Mucosa of gallbladder (tissue), 1 donor: ENCODE measurements at regions not wholly inside any gene's neighbourhood (a gene's known extent, or its start where the extent isn't known, plus 50 kb on each side); places are given as distances from the start of the nearest gene placed in this dataset.
"Not testable (repeated sequence)": the region's sequence is repeated elsewhere in the genome, so short reads cannot be mapped to it uniquely, and the experiment has no call there.

ENCODE experiments used
- DNase-seq: peaks from one replicate; pipeline ENCODE4 v3.0.0-alpha.2; 2020; ENCODE audit warnings: low spot score
- donor health status: DM: no; HTN: no; CAD: no.

GRCh38 chr2:122326471-122326870 is 571.0 kb downstream of the TSN start:
- no peak for DNase-seq

DNA sequence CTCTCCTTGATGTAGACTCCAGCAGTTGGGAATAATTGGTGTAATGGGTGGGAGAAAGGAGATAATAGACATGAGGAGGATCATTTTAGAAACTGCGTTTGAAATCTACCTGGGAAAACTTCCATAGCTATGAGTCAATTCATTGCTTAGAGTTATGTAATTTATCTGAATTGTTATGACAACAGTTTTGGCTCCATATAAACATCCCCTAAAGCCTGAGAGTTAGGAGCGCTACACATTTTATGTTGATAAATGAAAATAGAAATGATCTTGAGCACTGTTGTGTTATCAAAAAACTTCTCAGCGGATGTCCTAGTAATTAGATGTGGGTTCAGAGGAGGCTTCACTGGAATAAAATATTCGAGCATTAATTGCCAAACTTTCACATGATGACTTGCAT is 573.4 kb downstream of the TSN start:
- DNase-seq: no peak

- DNase-seq: no peak
These were observed 573.8 kb downstream of the TSN start for GRCh38 chr2:122329278-122329677.

- no peak for DNase-seq
These were observed 578.5 kb downstream of the TSN start for GRCh38 chr2:122333932-122334331.

DNA sequence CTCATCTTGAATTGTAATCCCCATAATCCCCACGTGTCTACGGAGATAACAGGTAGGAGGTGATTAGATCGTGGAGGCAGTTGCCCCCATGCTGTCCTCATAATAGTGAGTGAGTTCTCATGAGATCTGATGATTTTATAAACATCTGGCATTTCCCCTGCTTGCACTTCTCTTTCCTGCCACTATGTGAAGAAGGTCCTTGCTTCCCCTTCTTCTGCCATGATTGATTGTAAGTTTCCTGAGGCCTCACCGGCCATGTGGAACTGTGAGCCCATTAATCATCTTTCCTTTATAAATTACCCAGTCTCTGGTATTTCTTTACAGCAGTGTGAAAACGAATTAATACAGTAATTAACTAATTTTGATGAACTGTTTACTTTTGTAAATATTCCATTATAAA is 582.5 kb downstream of the TSN start:
- DNase-seq: no peak

DNA sequence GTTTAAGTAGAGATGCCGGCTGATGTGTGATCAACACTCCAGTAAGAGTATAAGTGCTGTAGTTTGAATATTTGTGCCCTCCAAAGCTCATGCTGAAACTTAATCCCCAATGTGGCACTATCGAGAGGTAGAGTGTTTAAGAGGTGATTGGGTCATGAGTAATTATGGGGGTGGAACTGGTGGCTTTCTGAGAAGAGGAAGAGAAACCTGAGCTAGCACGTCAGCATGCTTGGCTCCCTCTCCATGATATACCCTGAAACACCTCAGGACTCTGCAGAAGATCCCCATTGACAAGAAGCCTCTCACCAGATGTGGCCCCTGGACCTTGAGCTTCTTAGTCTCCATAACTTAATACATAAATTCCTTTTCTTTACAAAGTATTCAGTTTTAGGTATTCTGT is 584.8 kb downstream of the TSN start:
- no peak for DNase-seq

GRCh38 chr2:122341007-122341406 is 585.6 kb downstream of the TSN start:
- no peak for DNase-seq

GRCh38 chr2:122352151-122352550 is 596.7 kb downstream of the TSN start:
- DNase-seq: not testable (repeated sequence)

- no peak for DNase-seq
These were observed 602.5 kb downstream of the TSN start for GRCh38 chr2:122357998-122358397.

DNA sequence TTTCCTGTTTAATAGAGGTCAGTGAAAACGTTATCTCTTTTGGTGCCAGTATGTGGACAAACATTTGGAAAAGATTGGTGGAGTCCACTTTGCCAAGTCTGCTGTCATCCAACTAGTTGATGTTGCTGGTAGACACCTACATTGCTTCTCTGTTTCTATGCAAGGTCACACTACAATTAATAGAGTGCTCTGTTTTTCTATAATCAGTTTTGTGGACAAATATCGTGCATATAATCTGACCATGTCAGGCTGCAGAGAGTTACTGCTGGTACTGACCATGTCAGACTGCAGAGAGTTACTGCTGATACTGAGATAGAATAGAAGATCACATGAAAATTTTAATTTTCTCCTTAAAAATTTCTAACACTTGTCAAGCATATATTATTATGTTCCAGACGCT is 603.3 kb downstream of the TSN start:
- no peak for DNase-seq

DNA sequence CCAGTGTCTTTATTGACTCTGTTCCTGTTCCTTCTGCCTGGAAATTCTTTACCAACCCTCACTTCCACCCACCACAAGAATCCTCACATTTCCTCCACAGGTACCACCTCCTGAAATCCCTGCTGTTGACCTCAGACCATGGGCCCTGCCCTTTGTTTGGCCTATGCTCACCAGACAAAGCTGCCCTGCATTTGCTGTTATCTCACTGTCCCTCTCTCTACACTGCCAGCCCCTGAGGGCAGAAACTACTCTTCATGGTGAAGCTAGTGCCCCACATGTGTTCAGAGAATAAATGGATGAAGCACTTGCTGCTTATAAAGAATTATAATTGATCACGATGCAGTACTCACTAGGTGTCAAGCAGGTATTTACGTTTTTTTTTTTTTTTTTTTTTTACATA is 608.4 kb downstream of the TSN start:
- DNase-seq: no peak

GRCh38 chr2:122366427-122366826 is 611.0 kb downstream of the TSN start:
- DNase-seq: no peak

DNA sequence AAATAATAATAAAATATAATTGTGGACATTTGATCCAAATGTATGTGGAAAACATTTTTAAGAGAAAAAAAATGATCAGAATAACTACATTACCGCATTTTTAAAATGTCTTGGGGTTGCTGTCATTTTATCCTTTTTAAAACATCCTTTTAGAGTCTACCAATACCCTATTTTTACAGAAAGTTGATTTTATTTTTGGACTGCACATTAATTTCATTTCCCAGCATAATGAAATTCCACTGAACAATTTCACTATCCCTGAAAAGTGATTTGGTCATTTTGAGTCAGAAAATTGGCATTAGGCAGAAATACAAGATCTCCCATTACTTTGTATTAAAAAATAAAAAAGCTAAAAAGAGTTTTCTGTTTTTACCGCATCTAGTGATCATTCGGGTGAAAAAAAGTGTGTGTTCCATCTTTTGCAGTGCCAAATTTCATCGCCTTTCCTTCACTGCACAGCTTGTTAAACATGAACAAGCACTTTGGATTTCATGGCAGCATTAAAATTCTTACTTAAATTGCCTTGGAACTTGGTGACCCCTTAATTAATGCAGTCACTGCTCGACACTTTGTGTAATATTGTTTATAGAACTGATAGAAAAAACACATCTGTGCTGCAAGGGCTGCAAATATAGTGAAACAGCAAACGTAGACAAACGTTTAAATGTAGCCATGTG is 611.7 kb downstream of the TSN start:
- no peak for DNase-seq

- DNase-seq: no peak
These were observed 612.2 kb downstream of the TSN start for GRCh38 chr2:122367646-122368010.

DNA sequence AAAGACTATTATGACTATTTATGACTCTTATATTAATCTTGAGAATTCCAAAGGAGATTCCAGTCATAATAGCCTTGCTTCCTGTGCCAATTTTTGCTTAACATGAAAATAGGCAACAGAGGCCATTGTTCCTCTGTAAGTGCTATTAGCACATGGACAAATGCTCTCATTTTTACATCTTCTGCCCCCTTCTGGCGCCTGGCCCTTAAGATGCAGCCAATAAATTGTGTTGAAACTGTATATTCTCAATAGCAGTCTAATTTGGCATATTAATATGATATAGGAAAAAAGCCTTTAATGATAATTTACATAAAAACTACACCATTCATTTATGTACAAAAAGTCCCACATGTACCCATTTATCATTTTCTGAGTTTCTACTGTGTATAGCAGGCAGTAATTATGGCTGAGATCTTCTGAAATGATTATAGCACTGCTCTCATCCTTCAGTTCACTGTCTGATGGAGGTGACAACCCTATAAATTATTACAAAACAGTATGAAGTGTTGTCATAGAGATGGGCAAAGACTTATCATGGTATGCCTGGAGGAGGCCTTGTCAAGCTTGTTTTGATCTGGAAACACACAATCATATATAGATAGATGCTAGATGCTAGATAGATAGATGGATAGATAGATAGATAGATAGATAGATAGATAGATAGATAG is 613.3 kb downstream of the TSN start:
- DNase-seq: no peak

- DNase-seq: no peak
These were observed 623.1 kb downstream of the TSN start for GRCh38 chr2:122378521-122378920.

DNA sequence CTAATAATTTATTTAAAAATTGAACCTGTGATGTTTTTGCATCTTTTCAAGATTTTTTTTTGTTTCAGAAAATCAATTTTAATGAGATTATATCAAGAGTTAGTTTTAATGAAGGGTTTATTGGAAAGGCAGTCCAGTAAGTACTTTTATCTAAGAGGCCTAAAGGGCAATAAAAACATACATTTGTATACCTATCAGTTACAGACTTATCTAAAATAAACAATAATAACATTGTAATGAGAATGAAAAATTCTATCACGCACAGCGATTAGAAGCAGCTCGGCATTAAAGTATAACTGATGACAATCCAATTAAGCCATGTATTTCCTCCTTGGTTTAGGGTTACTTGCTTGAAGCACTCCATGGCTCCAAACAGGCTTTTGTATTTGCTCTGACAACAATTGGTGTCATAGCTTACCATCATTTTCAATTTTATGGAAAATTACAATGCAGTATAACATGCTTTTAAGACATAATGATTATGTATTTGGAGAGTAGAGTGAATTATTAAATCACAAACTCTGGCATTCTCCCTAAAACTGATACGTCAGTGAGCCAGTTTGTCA is 629.4 kb downstream of the TSN start:
- DNase-seq: no peak

GRCh38 chr2:122388208-122388607 is 632.8 kb downstream of the TSN start:
- no peak for DNase-seq

- DNase-seq: no peak
These were observed 634.2 kb downstream of the TSN start for GRCh38 chr2:122389694-122390093.

DNA sequence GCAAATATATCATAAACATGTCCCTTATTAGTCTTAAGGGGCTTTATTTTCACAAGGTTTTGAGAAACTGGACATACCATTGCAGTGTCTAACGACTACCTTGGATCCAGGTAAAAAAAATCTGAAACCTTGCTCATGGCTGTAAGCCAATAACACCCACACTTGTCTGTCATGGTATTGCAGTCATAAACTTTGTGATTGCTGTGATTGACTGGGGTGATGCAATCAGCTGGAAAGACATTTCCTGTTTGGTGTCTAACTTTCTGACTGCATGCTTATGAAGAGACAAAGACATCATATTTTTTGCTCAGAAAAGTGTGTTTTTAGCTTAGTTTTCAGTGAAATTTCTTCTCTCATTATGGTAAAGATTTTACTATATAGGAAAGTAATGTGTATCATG is 635.0 kb downstream of the TSN start:
- no peak for DNase-seq

GRCh38 chr2:122391726-122392125 is 636.3 kb downstream of the TSN start:
- no peak for DNase-seq

GRCh38 chr2:122395687-122396086 is 640.2 kb downstream of the TSN start:
- no peak for DNase-seq

GRCh38 chr2:122411231-122411630 is 655.8 kb downstream of the TSN start:
- no peak for DNase-seq

DNA sequence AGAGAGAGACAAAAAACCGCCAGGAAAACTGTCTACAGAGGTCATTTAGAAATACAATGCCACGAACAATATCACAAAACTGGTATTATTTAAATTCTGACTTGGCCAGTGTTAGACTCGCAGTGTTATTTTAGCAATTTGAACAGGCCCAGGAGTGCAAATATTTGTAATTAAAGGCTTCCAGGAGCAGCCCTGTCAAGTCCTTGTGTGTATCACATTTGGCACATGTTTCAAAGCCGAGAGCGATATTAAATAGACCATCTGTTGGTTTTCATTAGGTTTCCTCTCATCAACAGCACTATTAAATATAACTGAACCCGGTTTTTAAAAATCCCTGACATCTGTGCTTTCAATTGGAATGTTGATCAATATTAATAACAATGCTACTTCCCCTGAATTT is 656.9 kb downstream of the TSN start:
- DNase-seq: no peak
